ENCODE measurements at regions not wholly inside any gene's neighbourhood (a gene's known extent, or its start where the extent isn't known, plus 50 kb on each side); places are given as distances from the start of the nearest gene placed in this dataset.

- Histone ChIP-seq H3K27ac (ENCODE audit: low read length) (no peak overlapping the region), H3K9ac (ENCODE audit: low read length) (no peak overlapping the region), H3K79me2 (ENCODE audit: low read length) (no peaks in the 10 kb centered on the region), H3K36me3 (replicated peaks; ENCODE audit: low read depth, low read length) (no peaks in the 10 kb centered on the region), H3K4me2 (ENCODE audit: low read length) (no peak overlapping the region), H3K4me3 (ENCODE audit: low read length) (no peak overlapping the region), H3K27me3 (ENCODE audit: low read depth, low read length) (no peaks in the 10 kb centered on the region), H2AFZ (ENCODE audit: low read depth, low read length) (no peak overlapping the region), H4K20me1 (ENCODE audit: insufficient read depth, low read length) (no peaks in the 10 kb centered on the region), H3K9me3 (ENCODE audit: insufficient read depth, low read length) (no peaks in the 10 kb centered on the region), H3K4me1 (ENCODE audit: low read length) (no peaks in the 10 kb centered on the region)
- no peak for TF ChIP-seq CTCF (IDR thresholded peaks at IDR 0.05; ENCODE audit: low read depth, low read length)
- TF ChIP-seq EZH2phosphoT487 (IDR thresholded peaks at IDR 0.05; ENCODE audit: low read depth), result no peak
Measured at GRCh38 chr7:84729284-84729683, 457.6 kb downstream of the SEMA3D start.

- no peaks in the 10 kb centered on the region for H3K79me2 ChIP-seq (ENCODE audit: low read length)
- no peak overlapping the region for H3K4me3 ChIP-seq (ENCODE audit: low read length)
- no peaks in the 10 kb centered on the region for H4K20me1 ChIP-seq (ENCODE audit: insufficient read depth, low read length)
- TF ChIP-seq EZH2phosphoT487 (IDR thresholded peaks at IDR 0.05; ENCODE audit: low read depth) (no peak), CTCF (IDR thresholded peaks at IDR 0.05; ENCODE audit: low read depth, low read length) (no peak)
- no peaks in the 10 kb centered on the region for H3K27me3 ChIP-seq (ENCODE audit: low read depth, low read length)
- no peaks in the 10 kb centered on the region for H3K4me1 ChIP-seq (ENCODE audit: low read length)
- H3K27ac ChIP-seq (ENCODE audit: low read length), result no peak overlapping the region
- no peaks in the 10 kb centered on the region for H3K36me3 ChIP-seq (replicated peaks; ENCODE audit: low read depth, low read length)
- no peak overlapping the region for H3K9ac ChIP-seq (ENCODE audit: low read length)
- H3K9me3 ChIP-seq (ENCODE audit: insufficient read depth, low read length), result no peaks in the 10 kb centered on the region
- no peak overlapping the region for H2AFZ ChIP-seq (ENCODE audit: low read depth, low read length)
- H3K4me2 ChIP-seq (ENCODE audit: low read length), result no peak overlapping the region
Measured at GRCh38 chr7:84722734-84723133, 464.1 kb downstream of the SEMA3D start.

GRCh38 chr7:84722086-84722485 lies 464.8 kb downstream of the SEMA3D start:
- H3K9ac ChIP-seq (ENCODE audit: low read length), result no peak overlapping the region
- no peaks in the 10 kb centered on the region for H3K4me1 ChIP-seq (ENCODE audit: low read length)
- no peaks in the 10 kb centered on the region for H3K27me3 ChIP-seq (ENCODE audit: low read depth, low read length)
- no peaks in the 10 kb centered on the region for H3K79me2 ChIP-seq (ENCODE audit: low read length)
- H3K9me3 ChIP-seq (ENCODE audit: insufficient read depth, low read length), result no peaks in the 10 kb centered on the region
- H4K20me1 ChIP-seq (ENCODE audit: insufficient read depth, low read length), result no peaks in the 10 kb centered on the region
- H3K36me3 ChIP-seq (replicated peaks; ENCODE audit: low read depth, low read length), result no peaks in the 10 kb centered on the region
- no peak overlapping the region for H2AFZ ChIP-seq (ENCODE audit: low read depth, low read length)
- H3K4me3 ChIP-seq (ENCODE audit: low read length), result no peak overlapping the region
- no peak overlapping the region for H3K27ac ChIP-seq (ENCODE audit: low read length)
- TF ChIP-seq EZH2phosphoT487 (IDR thresholded peaks at IDR 0.05; ENCODE audit: low read depth) (no peak), CTCF (IDR thresholded peaks at IDR 0.05; ENCODE audit: low read depth, low read length) (no peak)
- no peak overlapping the region for H3K4me2 ChIP-seq (ENCODE audit: low read length)

GRCh38 chr7:84720456-84721097 lies 466.3 kb downstream of the SEMA3D start:
- Histone ChIP-seq H3K36me3 (replicated peaks; ENCODE audit: low read depth, low read length) (no peaks in the 10 kb centered on the region), H2AFZ (ENCODE audit: low read depth, low read length) (no peak overlapping the region), H3K4me1 (ENCODE audit: low read length) (no peaks in the 10 kb centered on the region), H3K9me3 (ENCODE audit: insufficient read depth, low read length) (no peaks in the 10 kb centered on the region), H3K27ac (ENCODE audit: low read length) (no peak overlapping the region), H3K9ac (ENCODE audit: low read length) (no peak overlapping the region), H3K79me2 (ENCODE audit: low read length) (no peaks in the 10 kb centered on the region), H3K27me3 (ENCODE audit: low read depth, low read length) (no peaks in the 10 kb centered on the region), H3K4me3 (ENCODE audit: low read length) (no peak overlapping the region), H3K4me2 (ENCODE audit: low read length) (no peak overlapping the region), H4K20me1 (ENCODE audit: insufficient read depth, low read length) (no peaks in the 10 kb centered on the region)
- TF ChIP-seq EZH2phosphoT487 (IDR thresholded peaks at IDR 0.05; ENCODE audit: low read depth) (no peak), CTCF (IDR thresholded peaks at IDR 0.05; ENCODE audit: low read depth, low read length) (no peak)

All from OCI-LY3 (cell line).